SK-N-SH (cell line): ENCODE measurements at regions not wholly inside any gene's neighbourhood (a gene's known extent, or its start where the extent isn't known, plus 50 kb on each side); places are given as distances from the start of the nearest gene placed in this dataset.
"Not testable (repeated sequence)": the region's sequence is repeated elsewhere in the genome, so short reads cannot be mapped to it uniquely, and the experiment has no call there.

ENCODE experiments used
- CTCF ChIA-PET: fragments of 300-600, 350-600 bp; formaldehyde crosslinking; extraction: SDS; loops from one replicate; lab custom pipeline; 2021; lab: Yijun Ruan, JAX
- POLR2A ChIA-PET: fragments of 350-600 bp; sonication (Branson Sonifier 250); formaldehyde crosslinking; extraction: SDS; loops from one replicate; lab custom pipeline; 2020; ENCODE audit warnings: antibody characterized with exemption, inconsistent platforms; lab: Yijun Ruan, JAX
- DNase-seq: peaks from one replicate; pipeline ENCODE4 v3.0.0; 2012
- H2AFZ ChIP-seq: fragments of 200-600 bp; sonication (generic); 2 replicates; pipeline ENCODE4 v1.8.1; 2016; ENCODE audit warnings: antibody characterized with exemption, mild to moderate bottlenecking, low read depth
- H3F3A ChIP-seq: fragments of 200-600 bp; sonication (generic); replicated peaks from 2 replicates; pipeline ENCODE3; 2016; ENCODE audit warnings: antibody characterized with exemption, mild to moderate bottlenecking; ENCODE audit not compliant: insufficient read depth
- H3K27ac ChIP-seq, 2 experiments: fragments of 200-500 bp in 1 of 2; fragments of 200-600 bp in 1 of 2; sonication (Bioruptor generic) in 1 of 2; sonication (generic), shearing (Covaris generic) in 1 of 2; 2 replicates each; pipeline versions ENCODE4 v1.5.1 to v1.6.1; 2014 to 2016; ENCODE audit warnings: low read depth in 2 of 2, inconsistent platforms in 1 of 2, low read length in 1 of 2, mild to moderate bottlenecking in 1 of 2, mixed read lengths in 1 of 2
- H3K27me3 ChIP-seq: fragments of 200-600 bp; sonication (generic), shearing (Covaris generic); 2 replicates; pipeline ENCODE4 v1.6.1; 2016; ENCODE audit warnings: mixed run types; ENCODE audit not compliant: insufficient read depth
- H3K36me3 ChIP-seq, 2 experiments: fragments of 200-500 bp in 1 of 2; fragments of 200-600 bp in 1 of 2; sonication (Bioruptor generic) in 1 of 2; sonication (generic) in 1 of 2; replicated peaks in 1 of 2; 2 replicates each; pipeline versions ENCODE3 to v1.5.1; 2014 to 2016; ENCODE audit warnings: low read length in 1 of 2, mild to moderate bottlenecking in 1 of 2; ENCODE audit not compliant: insufficient read depth in 2 of 2, control insufficient read depth in 1 of 2
- H3K4me1 ChIP-seq, 2 experiments: fragments of 200-500 bp in 1 of 2; fragments of 200-600 bp in 1 of 2; sonication (Bioruptor generic) in 1 of 2; sonication (generic), shearing (Covaris generic) in 1 of 2; 2 replicates each; pipeline versions ENCODE4 v1.5.1 to v1.6.1; 2014 to 2016; ENCODE audit warnings: low read depth in 1 of 2, low read length in 1 of 2, mixed run types in 1 of 2; ENCODE audit not compliant: insufficient read depth in 2 of 2, control insufficient read depth in 1 of 2
- H3K4me2 ChIP-seq: fragments of 200-600 bp; sonication (generic), shearing (Covaris generic); 2 replicates; pipeline ENCODE4 v1.6.1; 2017; ENCODE audit warnings: mixed run types
- H3K4me3 ChIP-seq, 2 experiments: fragments of 200-500 bp in 1 of 2; fragments of 200-600 bp in 1 of 2; sonication (Bioruptor generic) in 1 of 2; sonication (generic), shearing (Covaris generic) in 1 of 2; 2 replicates each; pipeline versions ENCODE4 v1.5.1 to v1.8.1; 2014 to 2016; ENCODE audit warnings: low read depth in 2 of 2, inconsistent platforms in 1 of 2, low read length in 1 of 2, mild to moderate bottlenecking in 1 of 2, mixed read lengths in 1 of 2, moderate library complexity in 1 of 2
- H3K79me2 ChIP-seq: fragments of 200-600 bp; sonication (generic); 2 replicates; pipeline ENCODE4 v1.8.1; 2017; ENCODE audit warnings: mild to moderate bottlenecking; ENCODE audit not compliant: insufficient read depth
- H3K9ac ChIP-seq: fragments of 200-600 bp; sonication (generic); 2 replicates; pipeline ENCODE4 v1.6.1; 2017; ENCODE audit warnings: mixed run types
- H3K9me2 ChIP-seq: fragments of 200-600 bp; sonication (generic); 2 replicates; pipeline ENCODE4 v1.6.1; 2017; ENCODE audit warnings: mixed run types
- H3K9me3 ChIP-seq: fragments of 200-600 bp; sonication (generic); 2 replicates; pipeline ENCODE4 v1.6.1; 2017; ENCODE audit warnings: mixed run types, mild to moderate bottlenecking, moderate library complexity
- H4K20me1 ChIP-seq: fragments of 200-600 bp; sonication (generic); 2 replicates; pipeline ENCODE4 v1.6.1; 2017; ENCODE audit warnings: mild to moderate bottlenecking, mixed run types; ENCODE audit not compliant: insufficient read depth
- CHD2 ChIP-seq: fragments of 150-350 bp; IDR thresholded peaks from 2 replicates; pipeline ENCODE4 v1.6.1; 2018; ENCODE audit warnings: low read length; ENCODE audit not compliant: partially characterized antibody
- CTCF ChIP-seq: fragments of 200-600 bp; sonication (generic); IDR thresholded peaks from 2 replicates; pipeline ENCODE4 v1.6.1; 2017; ENCODE audit warnings: antibody characterized with exemption, mild to moderate bottlenecking, moderate library complexity
- ELF1 ChIP-seq: IDR thresholded peaks from 2 replicates; pipeline ENCODE4 v1.4.0; 2012
- FOXM1 ChIP-seq: IDR thresholded peaks from 2 replicates; pipeline ENCODE4 v1.4.0; 2012; ENCODE audit warnings: low read depth, mild to moderate bottlenecking
- GABPA ChIP-seq: IDR thresholded peaks from 2 replicates; pipeline ENCODE4 v1.4.0; 2012; ENCODE audit warnings: low read depth, mild to moderate bottlenecking
- JUND ChIP-seq: IDR thresholded peaks from 2 replicates; pipeline ENCODE4 v1.4.0; 2012
- MAX ChIP-seq: IDR thresholded peaks from 2 replicates; pipeline ENCODE4 v1.4.0; 2012; ENCODE audit warnings: low read depth
- NFIC ChIP-seq: IDR thresholded peaks from 2 replicates; pipeline ENCODE4 v1.4.0; 2012; ENCODE audit warnings: borderline replicate concordance
- NRF1 ChIP-seq: IDR thresholded peaks from 2 replicates; pipeline ENCODE4 v1.6.1; 2012; ENCODE audit warnings: low read depth, mild to moderate bottlenecking, low read length
- POLR2AphosphoS5 ChIP-seq: IDR thresholded peaks from 2 replicates; pipeline ENCODE4 v1.6.1; 2012; ENCODE audit warnings: low read depth, low read length
- RCOR1 ChIP-seq: fragments of 150-350 bp; IDR thresholded peaks from 2 replicates; pipeline ENCODE4 v1.6.1; 2017; ENCODE audit warnings: antibody characterized with exemption, low read length
- REST ChIP-seq: IDR thresholded peaks from 2 replicates; pipeline ENCODE4 v1.6.1; 2012; ENCODE audit warnings: mild to moderate bottlenecking, low read depth, low read length, moderate library complexity
- RFX5 ChIP-seq: IDR thresholded peaks from 2 replicates; pipeline ENCODE4 v1.6.1; 2012; ENCODE audit warnings: mild to moderate bottlenecking, improper control_type of control experiment, low read length
- TEAD4 ChIP-seq: IDR thresholded peaks from 2 replicates; pipeline ENCODE4 v1.4.0; 2012; ENCODE audit warnings: mild to moderate bottlenecking, borderline replicate concordance; ENCODE audit not compliant: insufficient read depth
- YY1 ChIP-seq: IDR thresholded peaks from 2 replicates; pipeline ENCODE4 v1.4.0; 2012; ENCODE audit warnings: low read depth, mild to moderate bottlenecking
- WGBS: methylation state at CpG from one replicate; pipeline ENCODE4 v1.1.6; 2017; ENCODE audit warnings: low lambda C conversion rate; 5-methylcytosine and 5-hydroxymethylcytosine counted together

- Histone ChIP-seq H3K36me3 (peaks cover 52 to 76% of the 10 kb centered on the region in 2 experiments), H3K9me3 (no peaks in the 10 kb centered on the region), H3K9ac (no peak overlapping the region), H3K9me2 (no peaks in the 10 kb centered on the region), H3K4me1 (peaks cover 13 to 35% of the 10 kb centered on the region in 2 experiments; a peak in 3 of 4 replicates), H3K27me3 (no peaks in the 10 kb centered on the region), H3K4me2 (no peak overlapping the region), H3K4me3 (no peak overlapping the region), H3F3A (peaks cover 43% of the 10 kb centered on the region), H3K27ac (no peak overlapping the region; a peak in 1 of 4 replicates), H4K20me1 (peaks cover 30% of the 10 kb centered on the region), H2AFZ (no peak overlapping the region), H3K79me2 (peaks cover 87% of the 10 kb centered on the region)
- POLR2A ChIA-PET, result no interaction called here
- WGBS, result 88% methylated on average over 4 of the region's 5 CpGs
- no peak for DNase-seq
- CTCF ChIA-PET, result no interaction called here
- TF ChIP-seq CHD2 (no peak), YY1 (no peak), REST (no peak), RFX5 (no peak), ELF1 (no peak), GABPA (no peak), POLR2AphosphoS5 (no peak)
These were observed 79.7 kb downstream of the RFLNA start for GRCh38 chr12:124374567-124374966.

- Histone ChIP-seq H3F3A (peaks cover 40% of the 10 kb centered on the region), H4K20me1 (peaks cover 29% of the 10 kb centered on the region), H3K4me2 (no peak overlapping the region), H3K4me3 (no peak overlapping the region), H3K27ac (no peak overlapping the region), H2AFZ (no peak overlapping the region), H3K4me1 (peaks cover 9 to 36% of the 10 kb centered on the region in 2 experiments; a peak in 3 of 4 replicates)
- no peak for DNase-seq
- POLR2A ChIA-PET, result no interaction called here
- TF ChIP-seq NFIC (no peak), NRF1 (no peak), POLR2AphosphoS5 (no peak), MAX (no peak), TEAD4 (no peak), CTCF (no peak), RCOR1 (no peak), CHD2 (no peak), FOXM1 (no peak), JUND (no peak), YY1 (no peak)
- TF ChIP-seq, all 33 proteins: peak for 0
- WGBS, result 94% methylated on average over 17 of the region's 17 CpGs
- Histone ChIP-seq H3K79me2 (peaks cover 83% of the 10 kb centered on the region), H3K27me3 (no peaks in the 10 kb centered on the region), H3K9me2 (no peaks in the 10 kb centered on the region), H3K9me3 (no peaks in the 10 kb centered on the region), H3K9ac (no peak overlapping the region), H3K36me3 (peaks cover 48 to 72% of the 10 kb centered on the region in 2 experiments)
- CTCF ChIA-PET, result no interaction called here
These were observed 79.3 kb downstream of the RFLNA start for GRCh38 chr12:124374147-124374546.

GRCh38 chr12:124373701-124374100, 78.8 kb downstream of the RFLNA start:
- H3K4me2 ChIP-seq, H3K27me3 ChIP-seq, H3K4me3 ChIP-seq, H3K9me2 ChIP-seq, CTCF ChIA-PET, POLR2A ChIA-PET, DNase-seq, H3K9ac ChIP-seq, H3K27ac ChIP-seq, H3K9me3 ChIP-seq, H2AFZ ChIP-seq: not testable (repeated sequence)
- Histone ChIP-seq H3K79me2 (peaks cover 83% of the 10 kb centered on the region), H3K36me3 (peaks cover 47 to 67% of the 10 kb centered on the region in 2 experiments), H3K4me1 (peaks cover 13 to 41% of the 10 kb centered on the region in 2 experiments; a peak in 3 of 4 replicates), H3F3A (peaks cover 40% of the 10 kb centered on the region), H4K20me1 (peaks cover 32% of the 10 kb centered on the region)
- WGBS, result 91% methylated on average over 14 of the region's 21 CpGs
